H1 (cell line): ENCODE measurements at regions not wholly inside any gene's neighbourhood (a gene's known extent, or its start where the extent isn't known, plus 50 kb on each side); places are given as distances from the start of the nearest gene placed in this dataset.

Experiments used
- CTCF ChIA-PET: fragments of 300-600 bp; sonication (Branson Sonifier 250); formaldehyde crosslinking; loops from one replicate; lab custom pipeline; 2021; ENCODE audit not compliant: partially characterized antibody; lab: Charles Lee
- POLR2A ChIA-PET: fragments of 300-600 bp; sonication (Branson Sonifier 250); formaldehyde crosslinking; loops from one replicate; lab custom pipeline; 2021; ENCODE audit warnings: inconsistent platforms; ENCODE audit not compliant: partially characterized antibody; lab: Charles Lee
- DNase-seq, 2 experiments: peaks; one replicate each; pipeline versions ENCODE4 v3.0.0 to v3.0.0-alpha.2; 2010 to 2022; ENCODE audit warnings: low spot score in 2 of 2, low read depth in 1 of 2, mixed read lengths in 1 of 2
- FAIRE-seq: peaks from 2 replicates; lab custom pipeline; 2011; peaks lifted over from hg19 to GRCh38; lab: Jason Lieb, UNC
- H2AFZ ChIP-seq: 2 replicates; pipeline ENCODE4 v1.8.1; 2012; ENCODE audit warnings: low read length, inconsistent platforms
- H2AK5ac ChIP-seq: 2 replicates; pipeline ENCODE4 v1.6.1; 2013; ENCODE audit warnings: low read depth, low read length
- H2BK120ac ChIP-seq: replicated peaks from 2 replicates; pipeline ENCODE3; 2013; ENCODE audit warnings: low read depth, low read length, inconsistent platforms
- H2BK12ac ChIP-seq: 2 replicates; pipeline ENCODE4 v1.6.1; 2013; ENCODE audit warnings: low read depth, low read length
- H2BK15ac ChIP-seq: 2 replicates; pipeline ENCODE4 v1.6.1; 2013; ENCODE audit warnings: low read length
- H2BK20ac ChIP-seq: 2 replicates; pipeline ENCODE4 v1.6.1; 2013; ENCODE audit warnings: low read length
- H2BK5ac ChIP-seq: 2 replicates; pipeline ENCODE4 v1.6.1; 2013; ENCODE audit warnings: low read depth, low read length
- H3K14ac ChIP-seq: 2 replicates; pipeline ENCODE4 v1.6.1; 2013; ENCODE audit warnings: inconsistent platforms; ENCODE audit not compliant: insufficient read length
- H3K18ac ChIP-seq: 2 replicates; pipeline ENCODE4 v1.6.1; 2013; ENCODE audit warnings: low read length; ENCODE audit errors: extremely low read depth
- H3K23ac ChIP-seq: 2 replicates; pipeline ENCODE4 v1.6.1; 2013; ENCODE audit warnings: inconsistent platforms; ENCODE audit not compliant: insufficient read length
- H3K23me2 ChIP-seq: 2 replicates; pipeline ENCODE4 v1.6.1; 2013; ENCODE audit warnings: low read depth, low read length
- H3K27ac ChIP-seq: 2 replicates; pipeline ENCODE4 v1.6.1; 2011; ENCODE audit warnings: low read depth, low read length, inconsistent platforms
- H3K27me3 ChIP-seq, 4 experiments: replicated peaks in 1 of 4; 1 replicate in 1 of 4; 2 replicates in 3 of 4; pipeline versions ENCODE4 v1.6.1 to v1.8.1; 2011 to 2013; ENCODE audit warnings: low read length in 3 of 4, mild to moderate bottlenecking in 3 of 4, inconsistent platforms in 2 of 4, mixed read lengths in 2 of 4, moderate library complexity in 1 of 4; ENCODE audit not compliant: control insufficient read depth in 3 of 4, insufficient read depth in 3 of 4; ENCODE audit errors: extremely low read depth in 1 of 4
- H3K36me3 ChIP-seq, 4 experiments: 2 replicates each; pipeline versions ENCODE4 v1.6.1 to v1.8.1; 2011 to 2013; ENCODE audit warnings: mild to moderate bottlenecking in 4 of 4, low read length in 3 of 4, moderate library complexity in 2 of 4, control low read depth in 1 of 4, inconsistent platforms in 1 of 4; ENCODE audit not compliant: insufficient read depth in 4 of 4, control insufficient read depth in 2 of 4
- H3K4ac ChIP-seq: replicated peaks from 2 replicates; pipeline ENCODE3; 2013; ENCODE audit warnings: low read length, low read depth, mixed read lengths, inconsistent platforms; ENCODE audit not compliant: insufficient read length
- H3K4me1 ChIP-seq, 4 experiments: replicated peaks in 1 of 4; 1 replicate in 1 of 4; 2 replicates in 3 of 4; pipeline versions ENCODE4 v1.6.1 to v1.8.1; 2011 to 2013; ENCODE audit warnings: low read length in 3 of 4, inconsistent platforms in 2 of 4, mixed read lengths in 1 of 4; ENCODE audit not compliant: insufficient read depth in 4 of 4, control insufficient read depth in 3 of 4
- H3K4me2 ChIP-seq, 2 experiments: 2 replicates each; pipeline versions ENCODE4 v1.6.1 to v1.8.1; 2011 to 2013; ENCODE audit warnings: low read depth in 2 of 2, low read length in 2 of 2, control low read depth in 1 of 2, inconsistent platforms in 1 of 2, mild to moderate bottlenecking in 1 of 2; ENCODE audit not compliant: insufficient read depth in 1 of 2
- H3K4me3 ChIP-seq, 4 experiments: fragments of 200-600, 300-600 bp in 1 of 4; sonication (generic), shearing (Covaris generic), sonication (Bioruptor Twin) in 1 of 4; 2 replicates each; pipeline versions ENCODE4 v1.5.1 to v1.8.1; 2011 to 2016; ENCODE audit warnings: low read length in 4 of 4, low read depth in 3 of 4, control low read depth in 2 of 4, inconsistent platforms in 2 of 4, mild to moderate bottlenecking in 2 of 4, mixed read lengths in 1 of 4, moderate library complexity in 1 of 4; ENCODE audit not compliant: insufficient read depth in 2 of 4; ENCODE audit errors: extremely low read depth in 1 of 4
- H3K56ac ChIP-seq: replicated peaks from 2 replicates; pipeline ENCODE3; 2013; ENCODE audit warnings: low read depth, mild to moderate bottlenecking, mixed read lengths, low read length, inconsistent platforms; ENCODE audit not compliant: insufficient read length
- H3K79me1 ChIP-seq: 2 replicates; pipeline ENCODE4 v1.6.1; 2013; ENCODE audit warnings: low read depth, low read length, control low read depth
- H3K79me2 ChIP-seq, 2 experiments: 2 replicates each; pipeline versions ENCODE4 v1.6.1 to v1.8.1; 2012 to 2013; ENCODE audit warnings: low read length in 2 of 2, mild to moderate bottlenecking in 2 of 2, inconsistent platforms in 1 of 2; ENCODE audit not compliant: insufficient read depth in 2 of 2, control insufficient read depth in 1 of 2
- H3K9ac ChIP-seq, 4 experiments: replicated peaks in 1 of 4; 1 replicate in 1 of 4; 2 replicates in 3 of 4; pipeline versions ENCODE4 v1.6.1 to v1.8.1; 2011 to 2013; ENCODE audit warnings: low read depth in 3 of 4, low read length in 3 of 4, control low read depth in 2 of 4, mild to moderate bottlenecking in 2 of 4, moderate library complexity in 2 of 4, inconsistent platforms in 1 of 4; ENCODE audit errors: extremely low read depth in 1 of 4
- H3K9me3 ChIP-seq, 2 experiments: 2 replicates each; pipeline versions ENCODE4 v1.6.1 to v1.8.1; 2012 to 2013; ENCODE audit warnings: mild to moderate bottlenecking in 2 of 2, moderate library complexity in 2 of 2, control low read depth in 1 of 2, inconsistent platforms in 1 of 2, low read depth in 1 of 2, low read length in 1 of 2, mixed read lengths in 1 of 2; ENCODE audit not compliant: insufficient read depth in 2 of 2
- H4K20me1 ChIP-seq, 2 experiments: replicated peaks in 1 of 2; 2 replicates each; pipeline versions ENCODE3 to v1.8.1; 2011 to 2013; ENCODE audit warnings: inconsistent platforms in 2 of 2, low read length in 2 of 2, mild to moderate bottlenecking in 1 of 2; ENCODE audit not compliant: insufficient read depth in 2 of 2, control insufficient read depth in 1 of 2
- H4K5ac ChIP-seq: 2 replicates; pipeline ENCODE4 v1.6.1; 2013; ENCODE audit warnings: low read length, low read depth, mixed read lengths, inconsistent platforms; ENCODE audit not compliant: insufficient read length
- H4K8ac ChIP-seq: 2 replicates; pipeline ENCODE4 v1.8.0; 2013; ENCODE audit warnings: mild to moderate bottlenecking, moderate library complexity, low read length, inconsistent platforms; ENCODE audit not compliant: insufficient read depth; ENCODE audit errors: extremely low read depth
- H4K91ac ChIP-seq: replicated peaks from 2 replicates; pipeline ENCODE3; 2013; ENCODE audit warnings: low read length, mixed read lengths, inconsistent platforms; ENCODE audit not compliant: insufficient read length
- BRCA1 ChIP-seq: IDR thresholded peaks from 2 replicates; pipeline ENCODE4 v1.6.1; 2012; ENCODE audit warnings: low read depth, low read length, improper control_type of control experiment
- CBX8 ChIP-seq: fragments of 300-800, 300-1000 bp; sonication (generic); IDR thresholded peaks from 2 replicates; pipeline ENCODE4 v1.7.1; 2016; ENCODE audit warnings: low read depth, low read length, borderline replicate concordance
- EP300 ChIP-seq, 2 experiments: IDR thresholded peaks; 1 replicate in 1 of 2; 2 replicates in 1 of 2; pipeline ENCODE4 v1.6.1; 2011 to 2012; ENCODE audit warnings: low read depth in 2 of 2, low read length in 2 of 2, mild to moderate bottlenecking in 2 of 2, borderline replicate concordance in 1 of 2, inconsistent platforms in 1 of 2, moderate library complexity in 1 of 2
- GTF2F1 ChIP-seq: IDR thresholded peaks from 2 replicates; pipeline ENCODE4 v1.6.1; 2012; ENCODE audit warnings: low read depth, low read length, improper control_type of control experiment, borderline replicate concordance
- POLR2AphosphoS5 ChIP-seq: IDR thresholded peaks from 2 replicates; pipeline ENCODE4 v1.6.1; 2011; ENCODE audit warnings: low read depth, low read length
- SP2 ChIP-seq: IDR thresholded peaks from 2 replicates; pipeline ENCODE4 v1.6.1; 2012; ENCODE audit warnings: mild to moderate bottlenecking, low read length, inconsistent platforms
- USF2 ChIP-seq: IDR thresholded peaks from 2 replicates; pipeline ENCODE4 v1.6.1; 2011; ENCODE audit warnings: low read length, improper control_type of control experiment
- WGBS, 2 experiments: shearing (Covaris generic) in 1 of 2; methylation state at CpG; one replicate each; pipeline versions ENCODE4 v1.1.6 to v1.1.7; 2013 to 2015; ENCODE audit warnings: low lambda C conversion rate in 2 of 2, mixed read lengths in 2 of 2, inconsistent platforms in 1 of 2, low coverage in 1 of 2, missing lambda C conversion rate in 1 of 2; ENCODE audit not compliant: insufficient replicate concordance in 2 of 2, insufficient coverage in 1 of 2, insufficient read length in 1 of 2; ENCODE audit errors: extremely low coverage in 1 of 2, missing lambda C conversion rate in 1 of 2; 5-methylcytosine and 5-hydroxymethylcytosine counted together

GRCh38 chr9:2276296-2276695 lies 261.1 kb downstream of the SMARCA2 start:
- Histone ChIP-seq H4K91ac (peak overlapping the region; percentile 97), H3K9me3 (no peaks in the 10 kb centered on the region), H2BK15ac (no peak overlapping the region), H2BK120ac (peak overlapping the region; percentile 75), H2BK12ac (peak overlapping the region; percentile 39; the same call in 1 of the 2 replicates), H3K18ac (peak overlapping the region; percentile 78), H3K23me2 (no peaks in the 10 kb centered on the region; the same call in 1 of the 2 replicates), H3K4me1 (peaks cover 0 to 5% (median 4%) of the 10 kb centered on the region in 4 experiments; a peak in 3 of 7 replicates), H3K23ac (no peak overlapping the region), H3K79me2 (no peaks in the 10 kb centered on the region), H3K79me1 (no peaks in the 10 kb centered on the region), H3K27me3 (no peaks in the 10 kb centered on the region), H4K5ac (no peak overlapping the region), H3K56ac (no peak overlapping the region), H3K9ac (no peak overlapping the region), H3K36me3 (no peaks in the 10 kb centered on the region), H2BK20ac (0 out of 2 replicates have a peak overlapping the region, but pooled peaks have one; percentile 75), H2AFZ (no peak overlapping the region), H3K4ac (no peak overlapping the region), H3K14ac (no peak overlapping the region), H3K4me2 (peak overlapping the region in 1 of 2 experiments; percentile 47; a peak in 2 of 4 replicates), H4K20me1 (no peaks in the 10 kb centered on the region), H3K4me3 (no peak overlapping the region), H2AK5ac (no peak overlapping the region; the same call in 1 of the 2 replicates), H3K27ac (no peak overlapping the region), H2BK5ac (peak overlapping the region; percentile 81; the same call in 1 of the 2 replicates), H4K8ac (no peak overlapping the region)
- DNase-seq = no peak
- FAIRE-seq = no peak
- CTCF ChIA-PET = no interaction called here
- WGBS, 2 experiments = 96% methylated on average over 10 of the region's 10 CpGs; no CpG with 5 or more reads in 1 of the 2 experiments
- TF ChIP-seq CBX8 (no peak), USF2 (no peak), POLR2AphosphoS5 (no peak), EP300 (IDR thresholded peaks at IDR 0.05; ENCODE audit: borderline replicate concordance in 1 of 2, low read depth in 2 of 2, low read length in 2 of 2) (no peak), GTF2F1 (no peak), BRCA1 (no peak), SP2 (no peak)
- TF ChIP-seq, all 59 proteins: peak for 0
- POLR2A ChIA-PET = no interaction called here
